GM18498 (cell line): ENCODE measurements at regions not wholly inside any gene's neighbourhood (a gene's known extent, or its start where the extent isn't known, plus 50 kb on each side); places are given as distances from the start of the nearest gene placed in this dataset.
"Not testable (repeated sequence)": the region's sequence is repeated elsewhere in the genome, so short reads cannot be mapped to it uniquely, and the experiment has no call there.

Experiments used
- ATAC-seq: cut with Tn5 transposase; IDR thresholded peaks from one replicate; pipeline ENCODE4 v1.9.1; 2021; ENCODE audit warnings: mild to moderate bottlenecking, moderate library complexity; ENCODE audit not compliant: unreplicated experiment

GRCh38 chr9:126166291-126166690 lies 160.3 kb upstream of the MVB12B start:
- no peak for ATAC-seq

- ATAC-seq, result no peak
Measured at GRCh38 chr9:126166866-126167265, 159.8 kb upstream of the MVB12B start.

- no peak for ATAC-seq
Measured at GRCh38 chr9:126169736-126170135, 156.9 kb upstream of the MVB12B start.

- ATAC-seq, result no peak
Measured at GRCh38 chr9:126170286-126170823, 156.3 kb upstream of the MVB12B start.

- ATAC-seq, result no peak
Measured at GRCh38 chr9:126171641-126172040, 155.0 kb upstream of the MVB12B start.

- ATAC-seq, result no peak
Measured at GRCh38 chr9:126173401-126173800, 153.2 kb upstream of the MVB12B start.

- ATAC-seq, result no peak
Measured at GRCh38 chr9:126173929-126174328, 152.7 kb upstream of the MVB12B start.

GRCh38 chr9:126183266-126183665 lies 143.4 kb upstream of the MVB12B start:
- no peak for ATAC-seq

GRCh38 chr9:126190994-126191393 lies 135.6 kb upstream of the MVB12B start:
- not testable (repeated sequence) for ATAC-seq

- ATAC-seq, result no peak
Measured at GRCh38 chr9:126198854-126199253, 127.8 kb upstream of the MVB12B start.

- ATAC-seq, result no peak
Measured at GRCh38 chr9:126203313-126203712, 123.3 kb upstream of the MVB12B start.

- no peak for ATAC-seq
Measured at GRCh38 chr9:126204197-126204596, 122.4 kb upstream of the MVB12B start.

GRCh38 chr9:126204708-126205225 lies 121.9 kb upstream of the MVB12B start:
- ATAC-seq, result no peak

GRCh38 chr9:126205265-126205664 lies 121.4 kb upstream of the MVB12B start:
- no peak for ATAC-seq

GRCh38 chr9:126205845-126206498 lies 120.7 kb upstream of the MVB12B start:
- no peak for ATAC-seq

GRCh38 chr9:126207256-126207655 lies 119.4 kb upstream of the MVB12B start:
- no peak for ATAC-seq

GRCh38 chr9:126208216-126208758 lies 118.3 kb upstream of the MVB12B start:
- ATAC-seq, result no peak

- ATAC-seq, result no peak
Measured at GRCh38 chr9:126211441-126212074, 115.1 kb upstream of the MVB12B start.

GRCh38 chr9:126215486-126215885 lies 111.1 kb upstream of the MVB12B start:
- ATAC-seq, result no peak

- ATAC-seq, result no peak
Measured at GRCh38 chr9:126216826-126217225, 109.8 kb upstream of the MVB12B start.

GRCh38 chr9:126217250-126217653 lies 109.4 kb upstream of the MVB12B start:
- ATAC-seq, result no peak

GRCh38 chr9:126217797-126218196 lies 108.8 kb upstream of the MVB12B start:
- ATAC-seq, result no peak
